Thoracic aorta (tissue), 2 donors: ENCODE measurements at regions not wholly inside any gene's neighbourhood (a gene's known extent, or its start where the extent isn't known, plus 50 kb on each side); places are given as distances from the start of the nearest gene placed in this dataset.

Experiments
- ATAC-seq: fragments of 150-250 bp; one replicate; pipeline ENCODE4 v1.8.0; 2017; ENCODE audit warnings: low read depth; ENCODE audit not compliant: insufficient number of reproducible peaks, low FRiP score
- DNase-seq: peaks from one replicate; pipeline ENCODE4 v3.0.0-alpha.2; 2020; ENCODE audit warnings: low spot score
- H3K27ac ChIP-seq, 2 donors: fragments of 200-600 bp; sonication (generic); 1 replicate in 1 of 2; 2 replicates in 1 of 2; pipeline ENCODE4 v1.5.1; 2016; ENCODE audit warnings: mild to moderate bottlenecking in 2 of 2, moderate library complexity in 2 of 2
- H3K27me3 ChIP-seq: fragments of 200-600 bp; sonication (generic); replicated peaks from 2 replicates; pipeline ENCODE4 v1.6.0; 2016; ENCODE audit warnings: mild to moderate bottlenecking; ENCODE audit not compliant: insufficient read depth
- H3K36me3 ChIP-seq: fragments of 200-600 bp; sonication (generic); one replicate; pipeline ENCODE4 v1.5.1; 2016
- H3K4me1 ChIP-seq, 2 donors: fragments of 200-600 bp; sonication (generic); 1 replicate in 1 of 2; 2 replicates in 1 of 2; pipeline versions ENCODE4 v1.5.1 to v1.6.0; 2016; ENCODE audit warnings: low read depth in 2 of 2, mild to moderate bottlenecking in 1 of 2; ENCODE audit not compliant: control insufficient read depth in 1 of 2
- H3K4me3 ChIP-seq: fragments of 200-600 bp; sonication (generic); 2 replicates; pipeline ENCODE4 v1.5.1; 2016; ENCODE audit warnings: mild to moderate bottlenecking
- H3K9me3 ChIP-seq: fragments of 200-600 bp; sonication (generic); 2 replicates; pipeline ENCODE4 v1.5.1; 2016
- TF ChIP-seq, protein P1 (sequence below): fragments of 200-600 bp; sonication (generic); IDR thresholded peaks from one replicate; pipeline ENCODE4 v1.5.1; 2019; ENCODE audit warnings: antibody characterized with exemption

DNA sequence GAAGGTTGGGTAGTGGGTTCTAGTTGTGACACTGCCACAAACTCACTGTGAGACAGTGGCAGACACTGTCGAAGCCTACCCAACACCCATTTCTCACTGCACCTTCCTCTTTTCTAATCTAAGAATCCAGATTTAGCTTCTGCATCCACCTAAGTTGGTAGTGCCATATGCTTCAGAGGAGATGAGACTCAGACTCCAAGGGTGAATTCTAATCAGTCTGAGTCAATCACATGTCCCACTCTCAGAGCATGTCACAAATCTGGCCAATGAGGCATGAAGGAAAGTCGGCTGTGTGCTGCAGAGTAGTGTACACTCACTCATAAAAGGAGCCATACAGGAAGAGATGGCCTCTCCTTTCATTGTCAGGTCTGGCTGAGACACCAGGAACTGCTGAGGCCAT, 102.1 kb upstream of the RAP1B start:
- Histone ChIP-seq H3K36me3 (no peaks in the 10 kb centered on the region), H3K27me3 (no peaks in the 10 kb centered on the region), H3K4me3 (no peak overlapping the region), H3K4me1 (no peaks in the 10 kb centered on the region), H3K9me3 (no peaks in the 10 kb centered on the region), H3K27ac (no peak overlapping the region)
- ATAC-seq = no peak
- DNase-seq = no peak
- TF ChIP-seq, protein P1, sequence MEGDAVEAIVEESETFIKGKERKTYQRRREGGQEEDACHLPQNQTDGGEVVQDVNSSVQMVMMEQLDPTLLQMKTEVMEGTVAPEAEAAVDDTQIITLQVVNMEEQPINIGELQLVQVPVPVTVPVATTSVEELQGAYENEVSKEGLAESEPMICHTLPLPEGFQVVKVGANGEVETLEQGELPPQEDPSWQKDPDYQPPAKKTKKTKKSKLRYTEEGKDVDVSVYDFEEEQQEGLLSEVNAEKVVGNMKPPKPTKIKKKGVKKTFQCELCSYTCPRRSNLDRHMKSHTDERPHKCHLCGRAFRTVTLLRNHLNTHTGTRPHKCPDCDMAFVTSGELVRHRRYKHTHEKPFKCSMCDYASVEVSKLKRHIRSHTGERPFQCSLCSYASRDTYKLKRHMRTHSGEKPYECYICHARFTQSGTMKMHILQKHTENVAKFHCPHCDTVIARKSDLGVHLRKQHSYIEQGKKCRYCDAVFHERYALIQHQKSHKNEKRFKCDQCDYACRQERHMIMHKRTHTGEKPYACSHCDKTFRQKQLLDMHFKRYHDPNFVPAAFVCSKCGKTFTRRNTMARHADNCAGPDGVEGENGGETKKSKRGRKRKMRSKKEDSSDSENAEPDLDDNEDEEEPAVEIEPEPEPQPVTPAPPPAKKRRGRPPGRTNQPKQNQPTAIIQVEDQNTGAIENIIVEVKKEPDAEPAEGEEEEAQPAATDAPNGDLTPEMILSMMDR = no peak

DNA sequence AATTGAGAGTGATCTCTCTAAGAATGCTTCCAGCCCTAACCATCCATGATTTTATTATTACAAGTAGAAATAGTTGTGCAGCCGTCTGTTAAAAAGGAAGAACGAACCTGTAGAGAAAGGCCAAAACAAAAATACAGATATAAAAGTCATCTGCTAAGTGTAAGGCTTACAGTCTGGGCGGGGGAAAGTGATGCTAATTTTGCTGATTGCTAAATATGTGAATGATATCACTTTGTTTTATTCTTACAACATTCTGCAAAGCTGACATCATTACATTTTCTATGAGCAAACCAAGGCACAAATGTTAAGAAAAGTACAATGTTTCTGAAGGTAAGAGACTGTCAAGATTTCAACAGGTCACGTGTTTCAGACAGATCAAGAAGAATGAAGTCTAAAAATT, 101.5 kb upstream of the RAP1B start:
- no peaks in the 10 kb centered on the region for H3K4me1 ChIP-seq
- no peaks in the 10 kb centered on the region for H3K27me3 ChIP-seq
- ATAC-seq (no peak), DNase-seq (no peak)
- no peaks in the 10 kb centered on the region for H3K36me3 ChIP-seq
- no peaks in the 10 kb centered on the region for H3K9me3 ChIP-seq
- no peak overlapping the region for H3K4me3 ChIP-seq
- TF ChIP-seq, protein P1 = no peak
- no peak overlapping the region for H3K27ac ChIP-seq

DNA sequence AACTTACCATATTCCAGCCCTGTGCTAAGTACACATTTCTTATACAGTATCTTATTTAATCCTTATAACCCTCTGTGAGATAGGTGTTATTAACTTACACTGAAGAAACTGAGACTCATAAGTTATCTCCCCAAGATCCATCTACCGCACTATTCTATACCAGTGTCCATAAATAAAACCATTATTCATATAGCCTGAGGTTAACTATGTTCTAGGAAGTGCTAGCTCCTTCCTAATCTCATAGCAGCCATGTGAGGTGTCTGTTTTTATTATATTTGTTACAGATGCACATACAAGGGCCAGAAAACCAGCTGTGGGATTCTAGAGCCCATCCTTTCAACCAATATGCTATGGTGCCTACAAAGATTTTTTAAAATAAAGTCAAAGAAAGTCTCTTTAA, 100.3 kb upstream of the RAP1B start:
- no peak overlapping the region for H3K27ac ChIP-seq

DNA sequence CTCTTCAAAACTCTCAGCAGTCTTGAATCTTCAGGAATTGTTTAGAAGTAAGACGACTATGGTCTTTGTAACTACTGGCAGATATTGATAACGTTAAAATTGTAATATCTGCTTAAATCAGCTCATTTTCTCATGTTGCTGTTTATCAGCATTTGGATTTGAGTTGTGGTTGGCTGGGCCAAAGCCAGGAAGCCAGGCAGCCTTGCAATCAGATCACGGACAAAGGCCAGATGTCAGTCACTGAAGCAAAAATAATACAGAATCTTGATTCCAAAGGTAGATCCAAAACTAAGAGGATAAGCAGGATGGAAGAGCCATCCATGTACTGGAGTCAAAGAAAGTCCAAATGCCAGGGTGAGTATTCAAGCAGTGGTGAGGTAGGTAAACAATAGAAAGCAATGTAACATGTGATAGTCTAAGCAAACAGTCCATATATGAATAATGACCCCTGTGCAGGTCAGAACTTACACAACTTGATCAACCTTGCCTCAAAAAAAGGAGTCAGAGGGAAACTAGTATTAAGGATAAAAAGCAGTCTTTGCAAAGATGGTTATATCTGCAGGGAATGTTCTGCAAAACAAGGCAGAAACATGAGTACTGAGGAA, 95.8 kb upstream of the RAP1B start:
- Histone ChIP-seq H3K36me3 (no peaks in the 10 kb centered on the region), H3K4me3 (no peak overlapping the region), H3K4me1 (no peaks in the 10 kb centered on the region), H3K9me3 (no peaks in the 10 kb centered on the region), H3K27ac (no peak overlapping the region), H3K27me3 (no peaks in the 10 kb centered on the region)
- no peak for ATAC-seq
- no peak for DNase-seq
- TF ChIP-seq, protein P1 = no peak

More for the DNA sequence above, 100.3 kb upstream of the RAP1B start:
- no peaks in the 10 kb centered on the region for H3K9me3 ChIP-seq
- ATAC-seq (no peak), DNase-seq (no peak)
- no peaks in the 10 kb centered on the region for H3K4me1 ChIP-seq
- no peaks in the 10 kb centered on the region for H3K27me3 ChIP-seq
- no peaks in the 10 kb centered on the region for H3K36me3 ChIP-seq
- H3K4me3 ChIP-seq = no peak overlapping the region
- TF ChIP-seq, protein P1 = no peak

DNA sequence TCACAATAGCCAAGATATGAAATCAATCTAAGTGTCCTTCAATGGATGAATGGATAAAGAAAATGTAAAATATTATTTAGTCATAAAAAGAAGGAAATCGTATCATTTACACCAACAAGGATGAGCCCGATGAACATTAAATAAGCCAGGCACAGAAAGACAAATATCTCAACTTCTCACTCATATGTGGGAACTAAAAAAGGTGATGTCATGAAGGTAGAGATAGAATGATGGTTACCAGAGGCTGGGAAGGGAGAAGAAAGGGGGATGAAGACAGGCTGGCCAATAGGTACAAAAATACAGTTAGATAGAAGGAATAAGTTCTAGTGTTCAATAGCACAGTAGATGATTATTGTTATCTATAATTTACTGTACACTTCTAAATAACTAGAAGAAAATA, 94.9 kb upstream of the RAP1B start:
- no peak for DNase-seq
- Histone ChIP-seq H3K4me3 (no peak overlapping the region), H3K27ac (no peak overlapping the region), H3K9me3 (no peaks in the 10 kb centered on the region), H3K36me3 (no peaks in the 10 kb centered on the region), H3K27me3 (no peaks in the 10 kb centered on the region), H3K4me1 (peaks cover 0 to 2% of the 10 kb centered on the region in 2 donors)
- TF ChIP-seq, protein P1 = no peak
- no peak for ATAC-seq
